Fibroblast of skin of abdomen (primary cell): ENCODE measurements at regions not wholly inside any gene's neighbourhood (a gene's known extent, or its start where the extent isn't known, plus 50 kb on each side); places are given as distances from the start of the nearest gene placed in this dataset.
A peak's percentile ranks its signal among the peaks of the same experiment; 100 is the strongest.

Experiments used
- DNase-seq: peaks from one replicate; pipeline ENCODE4 v3.0.0-alpha.2; 2013

- peak; percentile 80 for DNase-seq
These were observed 410.5 kb downstream of the QKI start for GRCh38 chr6:163825033-163825432.

GRCh38 chr6:163823577-163823976 is 409.1 kb downstream of the QKI start:
- DNase-seq, result no peak

GRCh38 chr6:163820745-163821458 is 406.4 kb downstream of the QKI start:
- no peak for DNase-seq

- DNase-seq, result no peak
These were observed 405.7 kb downstream of the QKI start for GRCh38 chr6:163820171-163820570.

- no peak for DNase-seq
These were observed 404.2 kb downstream of the QKI start for GRCh38 chr6:163818719-163819118.

GRCh38 chr6:163816441-163816840 is 401.9 kb downstream of the QKI start:
- DNase-seq, result no peak

GRCh38 chr6:163815796-163816195 is 401.3 kb downstream of the QKI start:
- DNase-seq, result no peak

GRCh38 chr6:163814494-163815364 is 400.2 kb downstream of the QKI start:
- peak; percentile 82 for DNase-seq

- no peak for DNase-seq
These were observed 399.5 kb downstream of the QKI start for GRCh38 chr6:163813979-163814493.

GRCh38 chr6:163811317-163811716 is 396.8 kb downstream of the QKI start:
- DNase-seq, result no peak

- no peak for DNase-seq
These were observed 394.8 kb downstream of the QKI start for GRCh38 chr6:163809364-163809763.

- DNase-seq, result no peak
These were observed 394.4 kb downstream of the QKI start for GRCh38 chr6:163808871-163809270.

- DNase-seq, result no peak
These were observed 393.7 kb downstream of the QKI start for GRCh38 chr6:163808231-163808630.

GRCh38 chr6:163806755-163807499 is 392.4 kb downstream of the QKI start:
- DNase-seq, result peak; percentile 67

- peak; percentile 37 for DNase-seq
These were observed 390.5 kb downstream of the QKI start for GRCh38 chr6:163804991-163805390.

- DNase-seq, result no peak
These were observed 387.7 kb downstream of the QKI start for GRCh38 chr6:163802267-163802666.

GRCh38 chr6:163797296-163797845 is 382.9 kb downstream of the QKI start:
- DNase-seq, result peak; percentile 72

- peak; percentile 88 for DNase-seq
These were observed 378.8 kb downstream of the QKI start for GRCh38 chr6:163793011-163793983.

- peak; percentile 62 for DNase-seq
These were observed 375.8 kb downstream of the QKI start for GRCh38 chr6:163790266-163790840.

- DNase-seq, result no peak
These were observed 374.8 kb downstream of the QKI start for GRCh38 chr6:163789199-163789810.
